GM18517 (cell line): ENCODE measurements at regions not wholly inside any gene's neighbourhood (a gene's known extent, or its start where the extent isn't known, plus 50 kb on each side); places are given as distances from the start of the nearest gene placed in this dataset.
"Not testable (repeated sequence)": the region's sequence is repeated elsewhere in the genome, so short reads cannot be mapped to it uniquely, and the experiment has no call there.

ENCODE experiments used
- ATAC-seq: cut with Tn5 transposase; IDR thresholded peaks from one replicate; pipeline ENCODE4 v1.9.1; 2021; ENCODE audit warnings: mild to moderate bottlenecking, moderate library complexity; ENCODE audit not compliant: unreplicated experiment

GRCh38 chr1:196160066-196160795 is 448.0 kb downstream of the KCNT2 start:
- ATAC-seq: no peak

- no peak for ATAC-seq
Observed at GRCh38 chr1:196155586-196155985, 452.7 kb downstream of the KCNT2 start.

- ATAC-seq: no peak
Observed at GRCh38 chr1:196152975-196153374, 455.3 kb downstream of the KCNT2 start.

- peak; percentile 65 for ATAC-seq
Observed at GRCh38 chr1:196152086-196152485, 456.2 kb downstream of the KCNT2 start.

- ATAC-seq: peak; percentile 51
Observed at GRCh38 chr1:196148367-196148970, 459.8 kb downstream of the KCNT2 start.

- no peak for ATAC-seq
Observed at GRCh38 chr1:196147530-196147929, 460.7 kb downstream of the KCNT2 start.

- not testable (repeated sequence) for ATAC-seq
Observed at GRCh38 chr1:196145151-196145550, 463.1 kb downstream of the KCNT2 start.

GRCh38 chr1:196144588-196144987 is 463.7 kb downstream of the KCNT2 start:
- ATAC-seq: no peak

GRCh38 chr1:196143602-196144342 is 464.5 kb downstream of the KCNT2 start:
- ATAC-seq: no peak

GRCh38 chr1:196142111-196142640 is 466.1 kb downstream of the KCNT2 start:
- no peak for ATAC-seq

GRCh38 chr1:196136396-196136795 is 471.8 kb downstream of the KCNT2 start:
- no peak for ATAC-seq

GRCh38 chr1:196131691-196132090 is 476.5 kb downstream of the KCNT2 start:
- no peak for ATAC-seq

- no peak for ATAC-seq
Observed at GRCh38 chr1:196128835-196129234, 479.4 kb downstream of the KCNT2 start.

GRCh38 chr1:196121181-196121580 is 487.1 kb downstream of the KCNT2 start:
- ATAC-seq: no peak

GRCh38 chr1:196115646-196116045 is 492.6 kb downstream of the KCNT2 start:
- ATAC-seq: no peak

GRCh38 chr1:196114193-196114592 is 494.0 kb downstream of the KCNT2 start:
- ATAC-seq: no peak

- not testable (repeated sequence) for ATAC-seq
Observed at GRCh38 chr1:196108990-196109389, 499.2 kb downstream of the KCNT2 start.

- ATAC-seq: no peak
Observed at GRCh38 chr1:196105901-196106300, 502.3 kb downstream of the KCNT2 start.

- ATAC-seq: no peak
Observed at GRCh38 chr1:196102826-196103225, 505.4 kb downstream of the KCNT2 start.

GRCh38 chr1:196098000-196098399 is 510.2 kb downstream of the KCNT2 start:
- no peak for ATAC-seq

- ATAC-seq: no peak
Observed at GRCh38 chr1:196094821-196095220, 513.4 kb downstream of the KCNT2 start.
